PC-3 (cell line): ENCODE measurements at regions not wholly inside any gene's neighbourhood (a gene's known extent, or its start where the extent isn't known, plus 50 kb on each side); places are given as distances from the start of the nearest gene placed in this dataset.

Experiments
- ATAC-seq: fragments of 200-7000 bp; cut with Tn5 transposase; 2 replicates; pipeline ENCODE4 v1.9.1; 2020; ENCODE audit warnings: mild to moderate bottlenecking, moderate library complexity
- BruUV-seq: library from RNA; stranded (reverse); fragments of 400-500 nt; replicated peaks from 2 replicates; lab custom pipeline; 2021; lab: Mats Ljungman, UMichigan
- CTCF ChIA-PET: fragments of 300-600 bp; sonication (Branson Sonifier 250); formaldehyde crosslinking; loops from one replicate; lab custom pipeline; 2022; ENCODE audit warnings: antibody characterized with exemption; lab: Charles Lee
- POLR2A ChIA-PET: fragments of 300-600 bp; sonication (Branson Sonifier 250); formaldehyde crosslinking; loops from one replicate; lab custom pipeline; 2022; ENCODE audit warnings: antibody characterized with exemption; ENCODE audit not compliant: unreplicated experiment; lab: Charles Lee
- DNase-seq: peaks from one replicate; pipeline ENCODE4 v3.0.0-alpha.2; 2015
- H2AFZ ChIP-seq: fragments of 300-600 bp; sonication (generic); 2 replicates; pipeline ENCODE4 v1.6.0; 2016; ENCODE audit warnings: antibody characterized with exemption, low read length
- H3F3A ChIP-seq: fragments of 300-600 bp; sonication (generic); one replicate; pipeline ENCODE4 v1.6.0; 2017; ENCODE audit warnings: antibody characterized with exemption, low read length, control low read depth, mild to moderate bottlenecking; ENCODE audit not compliant: unreplicated experiment
- H3K27ac ChIP-seq: fragments of 300-600 bp; sonication (generic); 2 replicates; pipeline ENCODE4 v1.5.1; 2016; ENCODE audit warnings: mild to moderate bottlenecking, low read length
- H3K27me3 ChIP-seq: fragments of 300-600 bp; sonication (generic); 2 replicates; pipeline ENCODE4 v1.6.1; 2016; ENCODE audit warnings: low read length, mixed read lengths
- H3K36me3 ChIP-seq: fragments of 300-600 bp; sonication (generic); 2 replicates; pipeline ENCODE4 v1.6.1; 2016; ENCODE audit warnings: low read depth, mixed run types, low read length, mixed read lengths
- H3K4me1 ChIP-seq: fragments of 300-600 bp; sonication (generic); 2 replicates; pipeline ENCODE4 v1.5.1; 2016; ENCODE audit warnings: low read length; ENCODE audit not compliant: insufficient read depth
- H3K4me2 ChIP-seq: fragments of 300-600 bp; sonication (generic); 2 replicates; pipeline ENCODE4 v1.6.0; 2016; ENCODE audit warnings: low read length
- H3K4me3 ChIP-seq: fragments of 300-600 bp; sonication (generic); 2 replicates; pipeline ENCODE4 v1.5.1; 2016; ENCODE audit warnings: mild to moderate bottlenecking, low read length, mixed read lengths
- H3K79me2 ChIP-seq: fragments of 300-600 bp; sonication (generic); 2 replicates; pipeline ENCODE4 v1.6.1; 2017; ENCODE audit warnings: low read length, mixed read lengths
- H3K9ac ChIP-seq: fragments of 300-600 bp; sonication (generic); 2 replicates; pipeline ENCODE4 v1.6.0; 2016; ENCODE audit warnings: mild to moderate bottlenecking, low read length
- H3K9me2 ChIP-seq: fragments of 300-600 bp; sonication (generic); replicated peaks from 2 replicates; pipeline ENCODE4 v1.6.1; 2016; ENCODE audit warnings: mixed run types, low read length, mixed read lengths
- H3K9me3 ChIP-seq: fragments of 300-600 bp; sonication (generic); 2 replicates; pipeline ENCODE4 v1.6.1; 2016; ENCODE audit warnings: low read length, mixed read lengths
- H4K20me1 ChIP-seq: fragments of 300-600 bp; sonication (generic); 2 replicates; pipeline ENCODE4 v1.6.1; 2016; ENCODE audit warnings: low read length, mixed read lengths
- CTCF ChIP-seq: fragments of 300-600 bp; sonication (generic); conservative IDR thresholded peaks from 2 replicates; pipeline ENCODE4 v1.5.1; 2017; ENCODE audit warnings: antibody characterized with exemption, low read depth, mild to moderate bottlenecking, low read length
- EZH2 ChIP-seq: fragments of 300-600 bp; sonication (generic); IDR thresholded peaks from one replicate; pipeline ENCODE4 v1.6.1; 2017; ENCODE audit warnings: antibody characterized with exemption, mild to moderate bottlenecking, low read length; ENCODE audit not compliant: unreplicated experiment
- EZH2phosphoT487 ChIP-seq: fragments of 300-600 bp; sonication (generic); IDR thresholded peaks from 2 replicates; pipeline ENCODE4 v1.6.1; 2018; ENCODE audit warnings: mild to moderate bottlenecking, antibody characterized with exemption, low read length, borderline replicate concordance
- intact Hi-C: fragments of 100-400 bp; cut with micrococcal nuclease; formaldehyde crosslinking; loops from 2 replicates; pipeline ENCODE4 v1.9.0; 2023

DNA sequence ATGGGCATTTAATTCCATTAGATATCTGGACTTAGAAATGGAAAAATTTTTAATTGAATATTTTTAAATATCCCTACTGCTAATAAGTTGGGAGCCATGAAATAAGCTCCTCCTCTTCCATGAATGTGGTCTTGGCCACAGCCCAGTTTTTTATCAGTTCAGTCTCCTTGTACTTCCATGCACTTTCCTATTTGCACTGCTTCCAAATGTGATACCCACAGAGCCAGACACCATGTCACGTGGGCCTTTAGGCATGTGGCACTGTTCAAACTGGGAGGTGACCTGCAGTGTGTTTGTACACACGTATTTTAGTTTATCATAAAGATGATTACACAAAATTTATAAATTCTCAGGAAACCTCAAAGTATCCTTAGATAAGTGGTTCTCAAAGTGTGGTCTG, 80.1 kb upstream of the DGKG start:
- CTCF ChIA-PET: no interaction called here
- no peaks in the 10 kb centered on the region for H3K79me2 ChIP-seq
- H3K9me3 ChIP-seq: no peaks in the 10 kb centered on the region
- no peaks in the 10 kb centered on the region for H3K27me3 ChIP-seq
- no TSS peak for BruUV-seq
- no peaks in the 10 kb centered on the region for H4K20me1 ChIP-seq
- intact Hi-C loops: no loop called here
- no peak overlapping the region for H3K4me2 ChIP-seq
- H3K9me2 ChIP-seq: no peaks in the 10 kb centered on the region
- ATAC-seq: no peak
- no peak for DNase-seq
- no peak overlapping the region for H3K27ac ChIP-seq
- no peaks in the 10 kb centered on the region for H3K36me3 ChIP-seq
- no peak overlapping the region for H3K9ac ChIP-seq
- POLR2A ChIA-PET: no interaction called here
- no peak overlapping the region for H3K4me3 ChIP-seq
- H3F3A ChIP-seq: no peaks in the 10 kb centered on the region
- H3K4me1 ChIP-seq: no peaks in the 10 kb centered on the region
- H2AFZ ChIP-seq: no peak overlapping the region
- TF ChIP-seq EZH2phosphoT487 (no peak), EZH2 (no peak), CTCF (no peak)

- CTCF ChIA-PET: no interaction called here
- no peaks in the 10 kb centered on the region for H3K79me2 ChIP-seq
These were observed 78.9 kb upstream of the DGKG start for GRCh38 chr3:186440891-186441290.

More at GRCh38 chr3:186440891-186441290, 78.9 kb upstream of the DGKG start:
- H3K27ac ChIP-seq: no peak overlapping the region
- TF ChIP-seq EZH2 (no peak), EZH2phosphoT487 (no peak), CTCF (no peak)
- no peaks in the 10 kb centered on the region for H3K36me3 ChIP-seq
- H3K27me3 ChIP-seq: no peaks in the 10 kb centered on the region
- H4K20me1 ChIP-seq: no peaks in the 10 kb centered on the region
- H3F3A ChIP-seq: no peaks in the 10 kb centered on the region
- H3K9me2 ChIP-seq: no peaks in the 10 kb centered on the region
- DNase-seq (no peak), ATAC-seq (no peak)
- no peaks in the 10 kb centered on the region for H3K9me3 ChIP-seq
- no peak overlapping the region for H3K4me2 ChIP-seq
- no peak overlapping the region for H3K4me3 ChIP-seq
- no peak overlapping the region for H3K9ac ChIP-seq
- BruUV-seq: no TSS peak
- POLR2A ChIA-PET: no interaction called here
- no peaks in the 10 kb centered on the region for H3K4me1 ChIP-seq
- intact Hi-C loops: no loop called here
- no peak overlapping the region for H2AFZ ChIP-seq
